ENCODE measurements at regions not wholly inside any gene's neighbourhood (a gene's known extent, or its start where the extent isn't known, plus 50 kb on each side); places are given as distances from the start of the nearest gene placed in this dataset.

- no peaks in the 10 kb centered on the region for H3K79me2 ChIP-seq (ENCODE audit: insufficient read depth, low read depth, low read length)
- H2AFZ ChIP-seq (ENCODE audit: low read length) = no peak overlapping the region
- intact Hi-C loops (cut with micrococcal nuclease; ENCODE audit: unreplicated experiment) = no loop called here
- H3K4me3 ChIP-seq (ENCODE audit: low read depth, low read length, poor library complexity, severe bottlenecking) = no peak overlapping the region
- no TSS peak for BruUV-seq (replicated peaks)
- H3K9me2 ChIP-seq (ENCODE audit: insufficient read depth, low read length) = no peaks in the 10 kb centered on the region
- ChIA-PET CTCF (ENCODE audit: unreplicated experiment) (no interaction called here), POLR2A (no interaction called here)
- H4K20me1 ChIP-seq (ENCODE audit: insufficient read depth, low read length) = no peaks in the 10 kb centered on the region
- H3K36me3 ChIP-seq (ENCODE audit: insufficient read depth, low read length) = no peaks in the 10 kb centered on the region
- no peak for DNase-seq (ENCODE audit: low spot score)
- H3K27ac ChIP-seq (ENCODE audit: low read depth, low read length, poor library complexity, severe bottlenecking) = no peak overlapping the region
- H3K4me2 ChIP-seq (ENCODE audit: low read length) = no peak overlapping the region
- H3K4me1 ChIP-seq (ENCODE audit: insufficient read depth, low read length, poor library complexity, severe bottlenecking) = no peaks in the 10 kb centered on the region
- H3K9me3 ChIP-seq (ENCODE audit: low read length) = no peaks in the 10 kb centered on the region
- TF ChIP-seq CTCF (conservative IDR thresholded peaks at IDR 0.05; ENCODE audit: low read length) (no peak), EZH2phosphoT487 (IDR thresholded peaks at IDR 0.05; ENCODE audit: borderline replicate concordance, low read depth, low read length) (no peak)
These were observed 358.9 kb downstream of the CENPW start for GRCh38 chr6:126698732-126699240.

GRCh38 chr6:126701676-126702560 is 362.0 kb downstream of the CENPW start:
- peak; percentile 1 for DNase-seq (ENCODE audit: low spot score)
- no peak for TF ChIP-seq EZH2phosphoT487 (IDR thresholded peaks at IDR 0.05; ENCODE audit: borderline replicate concordance, low read depth, low read length)
- no peak for TF ChIP-seq CTCF (conservative IDR thresholded peaks at IDR 0.05; ENCODE audit: low read length)
- BruUV-seq (replicated peaks) = no TSS peak
- H3K9me2 ChIP-seq (ENCODE audit: insufficient read depth, low read length) = no peaks in the 10 kb centered on the region
- POLR2A ChIA-PET = no interaction called here
- CTCF ChIA-PET (ENCODE audit: unreplicated experiment) = no interaction called here
- H3K79me2 ChIP-seq (ENCODE audit: insufficient read depth, low read depth, low read length) = no peaks in the 10 kb centered on the region
- no peaks in the 10 kb centered on the region for H3K4me1 ChIP-seq (ENCODE audit: insufficient read depth, low read length, poor library complexity, severe bottlenecking)
- intact Hi-C loops (cut with micrococcal nuclease; ENCODE audit: unreplicated experiment) = no loop called here
- no peak overlapping the region for H3K27ac ChIP-seq (ENCODE audit: low read depth, low read length, poor library complexity, severe bottlenecking)
- H3K9me3 ChIP-seq (ENCODE audit: low read length) = no peaks in the 10 kb centered on the region
- H2AFZ ChIP-seq (ENCODE audit: low read length) = no peak overlapping the region
- H3K4me2 ChIP-seq (ENCODE audit: low read length) = no peak overlapping the region
- no peaks in the 10 kb centered on the region for H3K36me3 ChIP-seq (ENCODE audit: insufficient read depth, low read length)
- no peak overlapping the region for H3K4me3 ChIP-seq (ENCODE audit: low read depth, low read length, poor library complexity, severe bottlenecking)
- H4K20me1 ChIP-seq (ENCODE audit: insufficient read depth, low read length) = no peaks in the 10 kb centered on the region

GRCh38 chr6:126716032-126716431 is 376.1 kb downstream of the CENPW start:
- TF ChIP-seq CTCF (conservative IDR thresholded peaks at IDR 0.05; ENCODE audit: low read length) = no peak
- TF ChIP-seq EZH2phosphoT487 (IDR thresholded peaks at IDR 0.05; ENCODE audit: borderline replicate concordance, low read depth, low read length) = no peak
- Histone ChIP-seq H3K9me2 (ENCODE audit: insufficient read depth, low read length) (no peaks in the 10 kb centered on the region), H3K4me2 (ENCODE audit: low read length) (no peak overlapping the region), H3K27ac (ENCODE audit: low read depth, low read length, poor library complexity, severe bottlenecking) (no peak overlapping the region), H4K20me1 (ENCODE audit: insufficient read depth, low read length) (no peaks in the 10 kb centered on the region), H3K79me2 (ENCODE audit: insufficient read depth, low read depth, low read length) (no peaks in the 10 kb centered on the region), H3K36me3 (ENCODE audit: insufficient read depth, low read length) (no peaks in the 10 kb centered on the region), H3K4me1 (ENCODE audit: insufficient read depth, low read length, poor library complexity, severe bottlenecking) (no peaks in the 10 kb centered on the region), H3K4me3 (ENCODE audit: low read depth, low read length, poor library complexity, severe bottlenecking) (no peak overlapping the region), H2AFZ (ENCODE audit: low read length) (no peak overlapping the region), H3K9me3 (ENCODE audit: low read length) (no peaks in the 10 kb centered on the region)
- no peak for DNase-seq (ENCODE audit: low spot score)
- intact Hi-C loops (cut with micrococcal nuclease; ENCODE audit: unreplicated experiment) = no loop called here
- POLR2A ChIA-PET = interaction anchor here (0.6 kb wide), 1 partner anchor 822 kb away, joined by 5 read pairs; no protein-coding TSS in a partner anchor
- BruUV-seq (replicated peaks) = no TSS peak
- CTCF ChIA-PET (ENCODE audit: unreplicated experiment) = no interaction called here
